ENCODE measurements at regions not wholly inside any gene's neighbourhood (a gene's known extent, or its start where the extent isn't known, plus 50 kb on each side); places are given as distances from the start of the nearest gene placed in this dataset.

- TF ChIP-seq REST (IDR thresholded peaks at IDR 0.05; ENCODE audit: borderline replicate concordance) (peak; percentile 10; the same call in 1 of the 2 replicates), REST (CRISPR knock-in tag; IDR thresholded peaks at IDR 0.05; ENCODE audit: low read depth) (no peak), SPI1 (IDR thresholded peaks at IDR 0.05; ENCODE audit: borderline replicate concordance, low read depth, low read length) (no peak), SMC3 (conservative IDR thresholded peaks at IDR 0.05; ENCODE audit: insufficient read depth, low read depth, low read length) (0 out of 2 replicates have a peak, but pooled peaks have one; percentile 10), CTCF (IDR thresholded peaks at IDR 0.05 in 2 of 3, conservative IDR thresholded peaks at IDR 0.05 in 1 of 3; ENCODE audit: insufficient read depth in 2 of 3, low read depth in 1 of 3, low read length in 3 of 3) (peak; percentile 21 to 52 (median 37); a peak in 4 of 6 replicates)
Observed at GRCh38 chr20:20864351-20865096, 152.1 kb upstream of the RALGAPA2 start (continued).

Measured in K562 (cell line).